ENCODE measurements at regions not wholly inside any gene's neighbourhood (a gene's known extent, or its start where the extent isn't known, plus 50 kb on each side); places are given as distances from the start of the nearest gene placed in this dataset.

GRCh38 chr6:141634269-141634668 is 498.5 kb upstream of the GJE1 start:
- Histone ChIP-seq H3K9me3 (replicated peaks) (no peaks in the 10 kb centered on the region), H3K4me3 (no peak overlapping the region), H3K27ac (replicated peaks) (no peak overlapping the region), H3K27me3 (ENCODE audit: low read depth) (no peaks in the 10 kb centered on the region), H3K36me3 (no peaks in the 10 kb centered on the region), H3K4me1 (no peaks in the 10 kb centered on the region)
- intact Hi-C loops (cut with micrococcal nuclease), result no loop called here
- no peak for DNase-seq
- no peak for TF ChIP-seq CTCF (IDR thresholded peaks at IDR 0.05; ENCODE audit: borderline replicate concordance)

- DNase-seq, result no peak
- no peaks in the 10 kb centered on the region for H3K27me3 ChIP-seq (ENCODE audit: low read depth)
- intact Hi-C loops (cut with micrococcal nuclease), result no loop called here
- H3K4me1 ChIP-seq, result no peaks in the 10 kb centered on the region
- no peaks in the 10 kb centered on the region for H3K36me3 ChIP-seq
- peaks cover 7% of the 10 kb centered on the region for H3K9me3 ChIP-seq (replicated peaks)
- H3K27ac ChIP-seq (replicated peaks), result no peak overlapping the region
- no peak overlapping the region for H3K4me3 ChIP-seq
- no peak for TF ChIP-seq CTCF (IDR thresholded peaks at IDR 0.05; ENCODE audit: borderline replicate concordance)
Measured at GRCh38 chr6:141624301-141624700, 508.4 kb upstream of the GJE1 start.

- intact Hi-C loops (cut with micrococcal nuclease), result no loop called here
Measured at GRCh38 chr6:141618180-141618581, 514.5 kb upstream of the GJE1 start.

DNA sequence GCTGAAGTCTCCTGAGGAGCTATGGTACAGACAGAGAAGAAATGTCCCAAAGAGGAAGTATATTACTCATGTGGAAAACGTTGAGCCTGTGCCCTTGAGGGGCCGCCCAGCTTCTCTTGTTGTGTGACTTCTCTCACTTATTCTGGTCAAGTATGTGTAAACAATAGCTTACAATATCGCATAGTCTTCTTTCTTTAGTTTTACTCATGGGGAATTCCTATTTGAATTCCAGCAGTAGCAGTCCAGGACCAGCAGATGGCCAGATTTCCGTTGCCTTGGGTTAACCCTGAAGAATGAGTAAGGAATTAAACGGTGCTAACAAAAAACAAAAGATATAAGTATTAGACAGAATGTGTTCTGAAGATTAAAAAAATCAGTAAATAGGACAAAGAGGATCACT is 522.0 kb upstream of the GJE1 start:
- Histone ChIP-seq H3K27ac (replicated peaks) (no peak overlapping the region), H3K4me3 (no peak overlapping the region), H3K4me1 (no peaks in the 10 kb centered on the region), H3K36me3 (no peaks in the 10 kb centered on the region), H3K9me3 (replicated peaks) (peaks cover 16% of the 10 kb centered on the region), H3K27me3 (ENCODE audit: low read depth) (no peaks in the 10 kb centered on the region)
- TF ChIP-seq CTCF (IDR thresholded peaks at IDR 0.05; ENCODE audit: borderline replicate concordance), result no peak
- DNase-seq, result no peak
- intact Hi-C loops (cut with micrococcal nuclease), result no loop called here

More at GRCh38 chr6:141618180-141618581, 514.5 kb upstream of the GJE1 start:
- no peaks in the 10 kb centered on the region for H3K27me3 ChIP-seq (ENCODE audit: low read depth)
- H3K4me1 ChIP-seq, result no peaks in the 10 kb centered on the region
- no peaks in the 10 kb centered on the region for H3K9me3 ChIP-seq (replicated peaks)
- DNase-seq, result peak; percentile 9
- no peak for TF ChIP-seq CTCF (IDR thresholded peaks at IDR 0.05; ENCODE audit: borderline replicate concordance)
- no peak overlapping the region for H3K27ac ChIP-seq (replicated peaks)
- H3K4me3 ChIP-seq, result no peak overlapping the region
- H3K36me3 ChIP-seq, result no peaks in the 10 kb centered on the region

GRCh38 chr6:141607956-141608355 is 524.8 kb upstream of the GJE1 start:
- H3K27me3 ChIP-seq (ENCODE audit: low read depth), result no peaks in the 10 kb centered on the region
- TF ChIP-seq CTCF (IDR thresholded peaks at IDR 0.05; ENCODE audit: borderline replicate concordance), result no peak
- H3K4me3 ChIP-seq, result no peak overlapping the region
- intact Hi-C loops (cut with micrococcal nuclease), result no loop called here
- no peaks in the 10 kb centered on the region for H3K4me1 ChIP-seq
- peaks cover 16% of the 10 kb centered on the region for H3K9me3 ChIP-seq (replicated peaks)
- no peak for DNase-seq
- no peaks in the 10 kb centered on the region for H3K36me3 ChIP-seq
- H3K27ac ChIP-seq (replicated peaks), result no peak overlapping the region

- TF ChIP-seq CTCF (IDR thresholded peaks at IDR 0.05; ENCODE audit: borderline replicate concordance), result no peak
- DNase-seq, result no peak
Measured at GRCh38 chr6:141598487-141598886, 534.2 kb upstream of the GJE1 start.

More at GRCh38 chr6:141598487-141598886, 534.2 kb upstream of the GJE1 start:
- no peak overlapping the region for H3K4me3 ChIP-seq
- H3K9me3 ChIP-seq (replicated peaks), result peaks cover 3% of the 10 kb centered on the region
- intact Hi-C loops (cut with micrococcal nuclease), result no loop called here
- peaks cover 10% of the 10 kb centered on the region for H3K4me1 ChIP-seq
- H3K36me3 ChIP-seq, result no peaks in the 10 kb centered on the region
- H3K27ac ChIP-seq (replicated peaks), result no peak overlapping the region
- H3K27me3 ChIP-seq (ENCODE audit: low read depth), result no peaks in the 10 kb centered on the region
